ENCODE measurements at regions not wholly inside any gene's neighbourhood (a gene's known extent, or its start where the extent isn't known, plus 50 kb on each side); places are given as distances from the start of the nearest gene placed in this dataset.
"Not testable (repeated sequence)": the region's sequence is repeated elsewhere in the genome, so short reads cannot be mapped to it uniquely, and the experiment has no call there.

- H3K36me3 ChIP-seq (ENCODE audit: insufficient read depth, low read length); ATAC-seq (ENCODE audit: poor library complexity); H3K27ac ChIP-seq (ENCODE audit: low read depth in 1 of 2, low read length in 2 of 2); H3K27me3 Mint-ChIP-seq; H3K27me3 ChIP-seq (ENCODE audit: control insufficient read depth in 1 of 2, insufficient read depth in 2 of 2, low read length in 2 of 2); DNase-seq; H3K9me3 ChIP-seq (ENCODE audit: control insufficient read depth in 1 of 2, insufficient read depth in 1 of 2, low read length in 2 of 2); H3K27ac Mint-ChIP-seq; H3K9me3 Mint-ChIP-seq; H3K4me1 ChIP-seq (ENCODE audit: insufficient read depth, low read length); H3K4me3 ChIP-seq (ENCODE audit: low read length); H3K36me3 Mint-ChIP-seq (ENCODE audit: low read depth); H3K4me3 Mint-ChIP-seq; H3K4me1 Mint-ChIP-seq (ENCODE audit: low read depth); CTCF ChIA-PET; POLR2A ChIA-PET: not testable (repeated sequence)
- intact Hi-C loops (cut with DNase I, micrococcal nuclease): loop anchor here in 1 of 2 experiments (5.0 kb wide), 1 partner anchor 208 kb away; no protein-coding TSS in a partner anchor
Measured at GRCh38 chr12:131229079-131229425, 275.3 kb downstream of the ADGRD1 start.

- intact Hi-C loops (cut with DNase I, micrococcal nuclease): loop anchor here in 1 of 2 experiments (5.0 kb wide), 1 partner anchor 208 kb away; no protein-coding TSS in a partner anchor
- CTCF ChIA-PET: no interaction called here
- H3K36me3 ChIP-seq (ENCODE audit: insufficient read depth, low read length): no peaks in the 10 kb centered on the region
- H3K27me3 ChIP-seq (ENCODE audit: control insufficient read depth in 1 of 2, insufficient read depth in 2 of 2, low read length in 2 of 2): peaks cover 0 to 5% of the 10 kb centered on the region in 2 experiments
- H3K4me1 ChIP-seq (ENCODE audit: insufficient read depth, low read length): no peaks in the 10 kb centered on the region
- H3K27ac Mint-ChIP-seq: no peak overlapping the region
- no peak overlapping the region for H3K4me3 ChIP-seq (ENCODE audit: low read length)
- DNase-seq (no peak), ATAC-seq (ENCODE audit: poor library complexity) (no peak)
- TF ChIP-seq CTCF (IDR thresholded peaks at IDR 0.05): no peak
- H3K9me3 Mint-ChIP-seq: no peaks in the 10 kb centered on the region
- H3K36me3 Mint-ChIP-seq (ENCODE audit: low read depth): no peaks in the 10 kb centered on the region
- POLR2A ChIA-PET: no interaction called here
- peaks cover 3 to 7% of the 10 kb centered on the region in 2 experiments for H3K9me3 ChIP-seq (ENCODE audit: control insufficient read depth in 1 of 2, insufficient read depth in 1 of 2, low read length in 2 of 2)
- H3K4me3 Mint-ChIP-seq: no peak overlapping the region
- peaks cover 9% of the 10 kb centered on the region for H3K27me3 Mint-ChIP-seq
- no peak overlapping the region for H3K27ac ChIP-seq (ENCODE audit: low read depth in 1 of 2, low read length in 2 of 2)
- peaks cover 5% of the 10 kb centered on the region for H3K4me1 Mint-ChIP-seq (ENCODE audit: low read depth)
Measured at GRCh38 chr12:131229426-131230339, 276.0 kb downstream of the ADGRD1 start.

GRCh38 chr12:131230340-131231031 lies 276.8 kb downstream of the ADGRD1 start:
- TF ChIP-seq CTCF (IDR thresholded peaks at IDR 0.05): no peak
- Mint-ChIP-seq H3K4me1 (ENCODE audit: low read depth) (peaks cover 5% of the 10 kb centered on the region), H3K27ac (no peak overlapping the region), H3K36me3 (ENCODE audit: low read depth) (no peaks in the 10 kb centered on the region), H3K4me3 (no peak overlapping the region), H3K27me3 (peaks cover 9% of the 10 kb centered on the region), H3K9me3 (no peaks in the 10 kb centered on the region)
- no peak for ATAC-seq (ENCODE audit: poor library complexity)
- Histone ChIP-seq H3K4me1 (ENCODE audit: insufficient read depth, low read length) (no peaks in the 10 kb centered on the region), H3K27ac (ENCODE audit: low read depth in 1 of 2, low read length in 2 of 2) (no peak overlapping the region), H3K36me3 (ENCODE audit: insufficient read depth, low read length) (no peaks in the 10 kb centered on the region), H3K4me3 (ENCODE audit: low read length) (no peak overlapping the region), H3K27me3 (ENCODE audit: control insufficient read depth in 1 of 2, insufficient read depth in 2 of 2, low read length in 2 of 2) (peaks cover 0 to 5% of the 10 kb centered on the region in 2 experiments), H3K9me3 (ENCODE audit: control insufficient read depth in 1 of 2, insufficient read depth in 1 of 2, low read length in 2 of 2) (peaks cover 3 to 7% of the 10 kb centered on the region in 2 experiments)
- intact Hi-C loops (cut with DNase I, micrococcal nuclease): no loop called here
- ChIA-PET CTCF (no interaction called here), POLR2A (no interaction called here)
- DNase-seq: no peak
